HG02623 (cell line): ENCODE measurements at regions not wholly inside any gene's neighbourhood (a gene's known extent, or its start where the extent isn't known, plus 50 kb on each side); places are given as distances from the start of the nearest gene placed in this dataset.

Experiments used
- ATAC-seq: cut with Tn5 transposase; IDR thresholded peaks from one replicate; pipeline ENCODE4 v1.9.1; 2021; ENCODE audit warnings: moderate library complexity; ENCODE audit not compliant: unreplicated experiment

DNA sequence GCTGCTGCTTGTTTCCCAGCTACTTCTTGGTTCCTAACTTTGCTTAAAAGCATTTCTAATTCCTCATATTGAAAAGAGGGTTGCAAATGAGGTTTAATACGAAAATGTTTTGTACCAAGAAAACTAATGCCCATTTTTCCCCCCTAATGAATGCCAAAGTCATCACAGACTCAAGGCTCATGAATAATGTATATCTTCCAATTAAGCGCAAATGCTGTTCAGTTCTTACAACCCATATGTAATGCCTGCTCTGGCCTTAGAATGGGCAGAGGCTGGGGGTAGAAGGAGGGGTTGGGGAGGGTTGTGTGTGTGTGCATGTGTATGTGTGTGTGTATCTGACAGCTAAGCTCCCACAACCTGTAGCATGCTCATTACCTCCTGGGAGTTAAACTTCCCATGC is 901.7 kb downstream of the KCNMA1 start:
- no peak for ATAC-seq

DNA sequence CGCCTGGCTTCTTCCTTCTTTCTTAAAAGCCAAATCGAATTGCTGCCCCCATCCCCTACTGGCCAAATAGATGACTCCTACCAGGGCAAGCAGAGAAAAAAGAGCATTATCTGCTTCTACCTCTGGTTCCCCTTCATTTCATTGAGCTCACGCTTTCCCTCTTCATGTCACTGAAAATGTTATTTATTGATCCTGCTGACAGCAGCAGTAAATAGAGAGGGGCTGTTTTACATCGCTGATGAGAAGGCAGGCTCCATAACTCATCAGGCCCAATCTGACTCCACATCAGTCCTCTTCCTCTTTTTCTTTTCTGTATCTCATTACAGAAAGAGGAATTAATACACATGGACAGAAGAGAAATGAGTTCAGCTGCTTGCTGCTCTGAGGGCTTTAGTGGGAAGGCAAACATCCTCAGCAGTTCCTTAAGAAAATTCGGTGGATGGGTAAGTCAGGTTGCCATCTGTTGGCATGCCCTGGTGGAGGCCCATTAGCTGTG is 904.1 kb downstream of the KCNMA1 start:
- ATAC-seq, result no peak

GRCh38 chr10:76732306-76732705 is 905.3 kb downstream of the KCNMA1 start:
- no peak for ATAC-seq

DNA sequence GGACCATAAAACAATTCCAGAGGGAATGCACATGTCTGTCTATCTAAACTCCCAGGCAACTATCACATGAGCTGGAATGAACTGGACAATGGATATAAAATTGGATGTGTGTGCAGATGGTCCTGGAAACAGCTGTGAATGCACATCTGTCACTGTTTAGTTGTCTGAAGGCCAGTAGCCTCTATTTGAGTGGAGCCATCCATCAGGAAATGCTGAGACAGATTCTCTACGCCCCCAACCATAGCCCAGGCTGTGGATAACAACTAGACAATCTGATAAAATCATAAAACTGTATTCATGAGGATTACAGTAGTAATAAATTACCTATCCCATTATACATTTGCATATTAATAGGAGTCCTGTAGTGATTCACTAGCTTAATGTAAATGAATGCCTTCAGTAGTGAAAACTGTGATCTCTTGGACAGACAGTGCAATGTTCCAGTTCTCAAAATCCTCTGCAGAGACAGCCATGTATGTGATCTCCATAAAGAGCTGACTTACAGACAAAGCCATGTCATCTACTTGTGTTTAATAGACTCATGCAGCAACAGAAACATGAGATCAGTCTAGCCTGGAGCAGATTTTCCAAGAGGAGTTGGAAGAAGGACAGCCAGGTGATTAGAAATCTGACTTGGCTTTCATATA is 907.6 kb downstream of the KCNMA1 start:
- ATAC-seq, result no peak

DNA sequence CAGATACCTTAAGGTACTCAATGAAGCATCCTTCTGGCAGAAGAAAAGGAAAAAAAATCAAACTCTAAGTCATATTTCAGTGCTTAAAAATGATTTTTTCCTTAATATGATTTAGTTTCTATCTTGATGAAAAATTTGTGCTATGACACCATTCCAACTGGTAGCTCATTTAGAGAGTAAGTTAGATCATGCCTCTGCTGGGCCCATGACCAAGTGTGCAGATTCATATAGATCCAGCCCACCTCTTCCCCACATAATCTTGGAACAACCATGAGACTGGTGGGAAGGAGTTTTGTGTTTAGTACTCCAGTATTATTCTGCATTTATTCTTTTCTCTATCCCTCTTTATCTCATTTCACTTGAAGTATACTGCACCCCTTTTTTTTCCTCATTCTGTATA is 908.3 kb downstream of the KCNMA1 start:
- no peak for ATAC-seq

- no peak for ATAC-seq
Observed at GRCh38 chr10:76727038-76727437, 910.6 kb downstream of the KCNMA1 start.

DNA sequence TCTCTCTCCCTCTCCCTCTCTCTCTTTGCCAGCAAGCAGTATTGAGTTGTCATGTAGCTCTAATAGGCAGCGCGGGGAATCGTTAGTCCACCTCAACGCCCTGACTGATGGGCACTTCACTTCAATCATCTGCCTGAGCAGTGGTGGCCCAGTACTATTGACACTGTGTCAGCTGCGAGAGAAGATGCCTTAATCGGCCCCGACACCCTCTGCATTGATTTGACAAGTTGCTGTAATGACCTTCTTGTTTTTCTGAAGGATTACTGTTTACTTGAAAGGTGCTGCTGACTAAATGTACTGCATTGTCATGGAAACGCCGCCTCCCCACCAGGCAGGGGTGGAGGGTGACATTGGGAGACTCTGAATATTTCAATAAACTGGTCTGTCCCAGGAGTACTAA is 913.8 kb downstream of the KCNMA1 start:
- ATAC-seq, result no peak

- no peak for ATAC-seq
Observed at GRCh38 chr10:76721891-76722505, 915.6 kb downstream of the KCNMA1 start.

DNA sequence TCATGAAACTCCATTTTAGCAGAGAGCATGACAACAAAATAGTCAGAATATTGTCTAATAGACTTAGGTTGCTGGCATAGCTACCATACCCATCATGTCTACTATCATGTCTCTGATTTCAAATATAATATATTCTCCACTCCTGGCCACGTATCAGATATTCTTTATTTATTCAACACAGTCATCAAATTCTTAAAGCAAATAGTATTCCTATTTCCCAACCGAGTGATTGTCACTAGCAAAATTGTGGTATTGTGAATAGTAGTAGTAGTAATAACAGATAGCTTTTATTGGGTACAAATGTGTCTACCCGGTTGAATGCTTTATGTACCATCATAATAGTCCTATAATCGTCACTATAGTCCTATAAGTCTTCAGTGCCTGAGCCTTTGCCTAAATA is 918.6 kb downstream of the KCNMA1 start:
- no peak for ATAC-seq

- ATAC-seq, result no peak
Observed at GRCh38 chr10:76717141-76717540, 920.5 kb downstream of the KCNMA1 start.

DNA sequence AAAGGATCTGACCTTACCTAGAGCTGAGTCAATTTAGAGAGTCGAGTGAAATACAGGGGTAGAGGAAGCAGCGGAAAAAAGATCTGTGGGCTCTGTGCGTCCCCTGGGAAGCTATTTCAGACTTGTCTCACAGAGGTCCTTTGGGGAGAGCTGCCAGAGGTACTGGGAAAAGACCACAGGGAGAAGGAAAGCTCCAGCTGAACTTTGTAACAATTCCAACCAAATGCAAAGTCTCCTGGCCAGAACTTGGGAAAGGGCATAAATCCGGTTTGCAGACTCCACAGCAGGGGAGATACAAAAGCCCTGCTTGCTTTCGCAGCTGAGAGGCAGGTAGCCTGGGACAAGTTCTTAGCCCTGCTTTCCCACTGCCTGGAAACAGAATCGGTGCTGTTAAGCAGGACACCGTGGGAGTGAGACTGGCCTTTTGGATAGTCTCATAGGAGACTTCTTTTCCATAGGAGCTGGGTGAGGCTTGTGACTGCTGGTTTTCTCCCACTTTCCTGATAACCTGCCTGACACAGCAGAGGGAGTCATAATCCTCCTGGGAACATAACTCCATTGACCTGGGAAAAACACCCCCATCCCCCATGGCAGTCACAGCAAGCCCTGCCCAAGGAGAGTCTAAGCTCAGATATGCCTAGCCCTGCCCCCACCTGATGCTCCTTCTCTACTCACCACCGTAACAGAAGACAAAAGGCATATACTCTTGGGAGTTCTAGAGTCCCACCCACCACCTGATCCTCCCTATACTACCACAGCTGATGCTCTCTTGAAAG is 926.2 kb downstream of the KCNMA1 start:
- ATAC-seq, result no peak

DNA sequence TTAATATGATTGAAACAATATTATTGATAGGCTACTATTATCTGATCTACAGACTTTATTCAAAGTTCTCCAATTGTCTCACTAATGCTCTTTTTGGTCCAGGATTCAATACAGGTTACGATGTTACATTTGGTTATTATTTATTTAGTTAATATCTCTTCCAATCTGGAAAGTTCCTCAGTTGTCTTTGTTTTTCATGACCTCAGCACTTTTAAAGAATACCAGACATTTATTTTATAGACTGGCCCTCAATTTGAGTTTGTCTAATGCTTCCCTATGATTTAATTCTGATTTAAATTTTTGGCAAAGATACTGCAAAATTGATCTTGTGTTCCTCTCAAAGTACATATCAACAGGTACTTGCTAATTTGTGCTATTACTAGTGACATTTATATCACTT is 937.4 kb downstream of the KCNMA1 start:
- ATAC-seq, result no peak

GRCh38 chr10:76697923-76698322 is 939.7 kb downstream of the KCNMA1 start:
- no peak for ATAC-seq

DNA sequence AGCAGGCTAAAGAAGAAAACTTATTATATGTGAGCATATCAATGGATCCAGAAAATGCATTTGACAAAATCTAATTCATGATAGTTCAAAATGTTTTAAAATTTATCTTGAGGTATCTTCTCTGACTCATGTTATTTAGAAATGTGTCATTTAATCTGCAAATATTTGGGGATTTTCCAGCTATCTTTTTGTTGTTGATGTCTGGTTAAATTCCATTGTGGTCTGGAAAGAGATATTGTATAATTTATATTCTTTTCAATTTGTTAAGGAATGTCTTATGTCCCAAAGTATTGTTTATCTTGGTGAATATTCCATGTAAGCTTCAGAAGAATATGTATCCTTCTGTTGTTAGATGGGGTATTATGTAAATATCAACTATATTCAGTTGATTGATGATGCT is 942.5 kb downstream of the KCNMA1 start:
- no peak for ATAC-seq

DNA sequence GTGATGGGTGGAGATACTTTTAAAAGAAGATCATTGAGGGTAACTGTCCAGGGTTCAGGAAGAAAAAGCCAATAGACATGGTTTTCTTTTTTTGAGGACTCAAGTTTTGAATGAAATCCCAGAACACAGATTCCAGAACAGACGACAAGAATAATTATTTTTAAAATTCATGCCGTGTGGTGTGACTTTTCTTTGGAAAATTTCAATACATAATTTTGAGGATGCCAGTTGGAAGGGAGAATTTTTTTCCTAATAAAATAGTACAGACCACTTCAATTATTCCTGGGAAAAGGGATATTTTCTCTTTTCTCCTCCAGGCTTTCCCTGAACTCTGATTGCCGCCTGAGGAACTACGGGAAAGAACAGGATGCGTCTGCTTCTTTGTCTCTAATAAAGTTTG is 951.4 kb downstream of the KCNMA1 start:
- ATAC-seq, result no peak

- ATAC-seq, result no peak
Observed at GRCh38 chr10:76684968-76685367, 952.6 kb downstream of the KCNMA1 start.

GRCh38 chr10:76681153-76681552 is 956.5 kb downstream of the KCNMA1 start:
- no peak for ATAC-seq

DNA sequence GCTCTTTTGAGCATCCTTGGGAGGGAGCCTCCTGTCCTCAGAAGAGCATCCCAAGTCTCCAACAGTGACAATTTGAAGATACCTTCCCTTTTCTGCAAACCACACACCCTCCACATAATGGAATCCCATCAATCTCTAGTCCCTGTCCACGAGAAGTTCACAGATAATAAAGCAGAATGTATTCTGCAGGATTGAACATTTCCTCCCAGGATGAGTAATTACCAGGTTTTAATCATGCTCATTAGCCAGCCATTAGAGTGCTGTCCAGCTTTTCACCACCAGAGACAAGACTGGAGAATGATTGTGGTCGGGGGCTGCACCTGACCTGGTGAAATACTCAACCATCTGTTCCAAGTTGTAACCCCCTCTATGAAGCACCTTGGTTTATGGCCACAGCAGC is 958.6 kb downstream of the KCNMA1 start:
- no peak for ATAC-seq

- no peak for ATAC-seq
Observed at GRCh38 chr10:76675951-76676587, 961.5 kb downstream of the KCNMA1 start.

- no peak for ATAC-seq
Observed at GRCh38 chr10:76675561-76675950, 962.1 kb downstream of the KCNMA1 start.
